Ovary (tissue), 3 donors: ENCODE measurements at regions not wholly inside any gene's neighbourhood (a gene's known extent, or its start where the extent isn't known, plus 50 kb on each side); places are given as distances from the start of the nearest gene placed in this dataset.

Experiments used
- POLR2A ChIP-seq: fragments of 450-650 bp; IDR thresholded peaks from one replicate; pipeline ENCODE4 v1.6.1; 2017; ENCODE audit warnings: antibody characterized with exemption, mild to moderate bottlenecking, moderate library complexity
- TF ChIP-seq, protein P1 (sequence below), 3 donors: fragments of 450-650 bp in 2 of 3; fragments of 200-600 bp in 1 of 3; IDR thresholded peaks; one replicate each; pipeline versions ENCODE4 v1.5.1 to v1.8.0; 2016 to 2022; ENCODE audit warnings: antibody characterized with exemption in 3 of 3, mild to moderate bottlenecking in 1 of 3
- donor health status: DM: no; HTN: no; CAD: no.

DNA sequence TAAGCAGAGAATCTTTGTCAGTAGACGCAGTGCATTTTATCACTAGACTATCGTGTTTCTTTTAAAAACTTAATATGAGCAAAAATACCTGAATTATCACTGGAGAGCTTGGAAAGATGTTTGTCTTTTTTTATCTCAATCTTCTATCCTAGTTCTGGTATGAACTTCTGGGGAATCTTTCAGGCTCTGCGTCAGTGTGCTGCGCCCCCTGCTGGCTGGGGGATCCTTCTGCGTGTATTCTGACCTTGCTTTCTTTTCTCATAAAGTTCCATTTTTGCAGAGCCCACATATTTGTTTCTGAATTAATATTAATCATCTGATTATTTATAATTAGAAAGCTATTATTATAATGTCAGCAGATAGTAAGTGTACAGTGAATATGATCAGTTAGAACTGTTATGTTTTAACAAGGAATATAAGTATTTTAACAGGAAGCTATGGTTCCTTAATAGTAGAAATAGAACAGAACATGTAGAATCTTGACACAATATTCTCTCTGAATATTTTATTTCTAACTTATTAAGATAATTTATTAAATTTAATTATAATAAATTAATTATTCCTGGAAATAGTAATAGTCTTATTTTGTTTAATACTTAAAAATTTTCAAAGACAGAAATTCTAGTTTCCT is 945.0 kb upstream of the CRIM1 start:
- TF ChIP-seq, protein P1, sequence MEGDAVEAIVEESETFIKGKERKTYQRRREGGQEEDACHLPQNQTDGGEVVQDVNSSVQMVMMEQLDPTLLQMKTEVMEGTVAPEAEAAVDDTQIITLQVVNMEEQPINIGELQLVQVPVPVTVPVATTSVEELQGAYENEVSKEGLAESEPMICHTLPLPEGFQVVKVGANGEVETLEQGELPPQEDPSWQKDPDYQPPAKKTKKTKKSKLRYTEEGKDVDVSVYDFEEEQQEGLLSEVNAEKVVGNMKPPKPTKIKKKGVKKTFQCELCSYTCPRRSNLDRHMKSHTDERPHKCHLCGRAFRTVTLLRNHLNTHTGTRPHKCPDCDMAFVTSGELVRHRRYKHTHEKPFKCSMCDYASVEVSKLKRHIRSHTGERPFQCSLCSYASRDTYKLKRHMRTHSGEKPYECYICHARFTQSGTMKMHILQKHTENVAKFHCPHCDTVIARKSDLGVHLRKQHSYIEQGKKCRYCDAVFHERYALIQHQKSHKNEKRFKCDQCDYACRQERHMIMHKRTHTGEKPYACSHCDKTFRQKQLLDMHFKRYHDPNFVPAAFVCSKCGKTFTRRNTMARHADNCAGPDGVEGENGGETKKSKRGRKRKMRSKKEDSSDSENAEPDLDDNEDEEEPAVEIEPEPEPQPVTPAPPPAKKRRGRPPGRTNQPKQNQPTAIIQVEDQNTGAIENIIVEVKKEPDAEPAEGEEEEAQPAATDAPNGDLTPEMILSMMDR (IDR thresholded peaks at IDR 0.05), result peak in 1 of 3 donors; percentile 35
- TF ChIP-seq POLR2A, result no peak
